Gastroesophageal sphincter (tissue), 4 donors: ENCODE measurements at regions not wholly inside any gene's neighbourhood (a gene's known extent, or its start where the extent isn't known, plus 50 kb on each side); places are given as distances from the start of the nearest gene placed in this dataset.
"Not testable (repeated sequence)": the region's sequence is repeated elsewhere in the genome, so short reads cannot be mapped to it uniquely, and the experiment has no call there.

Source experiments
- ATAC-seq: fragments of 150-250 bp; one replicate; pipeline ENCODE4 v1.9.1; 2016; ENCODE audit warnings: mild to moderate bottlenecking, moderate library complexity
- H3K27ac ChIP-seq, 4 donors: fragments of 200-600 bp; sonication (generic) in 3 of 4; 1 replicate in 3 of 4; 2 replicates in 1 of 4; pipeline ENCODE4 v1.5.1; 2016 to 2019
- H3K27me3 ChIP-seq: fragments of 200-600 bp; sonication (generic); one replicate; pipeline ENCODE4 v1.5.1; 2019
- H3K36me3 ChIP-seq, 2 donors: fragments of 200-600 bp; sonication (generic); one replicate each; pipeline ENCODE4 v1.5.1; 2019; ENCODE audit warnings: control low read depth in 1 of 2
- H3K4me1 ChIP-seq, 3 donors: fragments of 200-600 bp; sonication (generic); 1 replicate in 2 of 3; 2 replicates in 1 of 3; pipeline ENCODE4 v1.5.1; 2016 to 2019; ENCODE audit warnings: control low read depth in 2 of 3
- H3K4me3 ChIP-seq, 2 donors: fragments of 200-600 bp; sonication (generic); one replicate each; pipeline ENCODE4 v1.5.1; 2019; ENCODE audit warnings: mild to moderate bottlenecking in 1 of 2, moderate library complexity in 1 of 2
- H3K9me3 ChIP-seq, 3 donors: fragments of 200-600 bp; sonication (generic); one replicate each; pipeline ENCODE4 v1.5.1; 2017 to 2019; ENCODE audit warnings: control low read depth in 2 of 3
- EP300 ChIP-seq: sonication (generic); formaldehyde crosslinking; IDR thresholded peaks from one replicate; pipeline ENCODE4 v1.6.1; 2017; ENCODE audit warnings: antibody characterized with exemption, mild to moderate bottlenecking
- POLR2A ChIP-seq, 2 donors: fragments of 450-650 bp; IDR thresholded peaks; one replicate each; pipeline ENCODE4 v1.6.1; 2017; ENCODE audit warnings: antibody characterized with exemption in 2 of 2, mild to moderate bottlenecking in 2 of 2, moderate library complexity in 1 of 2
- POLR2AphosphoS5 ChIP-seq: sonication (generic); formaldehyde crosslinking; IDR thresholded peaks from one replicate; pipeline ENCODE4 v1.6.1; 2017; ENCODE audit warnings: antibody characterized with exemption
- WGBS, 2 donors: methylation state at CpG; one replicate each; pipeline ENCODE4 v1.1.5; 2018; ENCODE audit warnings: low coverage in 1 of 2; 5-methylcytosine and 5-hydroxymethylcytosine counted together
- TF ChIP-seq, protein P1 (sequence below), 4 experiments: fragments of 200-600 bp in 2 of 4; fragments of 450-650 bp in 2 of 4; sonication (generic) in 1 of 4; IDR thresholded peaks; one replicate each; pipeline ENCODE4 v1.5.1; 2017 to 2019; ENCODE audit warnings: antibody characterized with exemption in 4 of 4, mild to moderate bottlenecking in 2 of 4, moderate library complexity in 2 of 4

DNA sequence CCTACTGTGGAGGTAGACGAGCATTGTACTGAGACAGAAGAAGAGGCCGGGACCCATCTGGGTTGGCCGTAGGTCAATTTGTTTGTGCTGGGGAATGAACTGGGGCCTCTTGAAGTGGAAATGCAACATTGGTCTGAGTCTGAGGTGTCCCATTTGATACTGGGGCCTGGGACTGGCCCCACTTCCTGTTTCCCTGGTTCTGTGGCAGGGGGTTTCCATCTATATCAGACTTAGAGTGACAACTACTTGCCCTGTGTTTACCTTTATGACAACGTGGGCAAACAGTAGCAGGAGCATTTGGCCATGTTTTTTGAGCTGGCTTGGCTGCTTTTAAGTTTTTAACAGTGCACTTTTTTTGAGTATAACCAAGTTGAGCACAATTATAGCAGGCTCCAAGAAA, 146.1 kb upstream of the NLGN4Y start:
- H3K36me3 ChIP-seq = no peaks in the 10 kb centered on the region
- TF ChIP-seq POLR2A (IDR thresholded peaks at IDR 0.05) = no peak
- TF ChIP-seq EP300 = no peak
- TF ChIP-seq, protein P1, sequence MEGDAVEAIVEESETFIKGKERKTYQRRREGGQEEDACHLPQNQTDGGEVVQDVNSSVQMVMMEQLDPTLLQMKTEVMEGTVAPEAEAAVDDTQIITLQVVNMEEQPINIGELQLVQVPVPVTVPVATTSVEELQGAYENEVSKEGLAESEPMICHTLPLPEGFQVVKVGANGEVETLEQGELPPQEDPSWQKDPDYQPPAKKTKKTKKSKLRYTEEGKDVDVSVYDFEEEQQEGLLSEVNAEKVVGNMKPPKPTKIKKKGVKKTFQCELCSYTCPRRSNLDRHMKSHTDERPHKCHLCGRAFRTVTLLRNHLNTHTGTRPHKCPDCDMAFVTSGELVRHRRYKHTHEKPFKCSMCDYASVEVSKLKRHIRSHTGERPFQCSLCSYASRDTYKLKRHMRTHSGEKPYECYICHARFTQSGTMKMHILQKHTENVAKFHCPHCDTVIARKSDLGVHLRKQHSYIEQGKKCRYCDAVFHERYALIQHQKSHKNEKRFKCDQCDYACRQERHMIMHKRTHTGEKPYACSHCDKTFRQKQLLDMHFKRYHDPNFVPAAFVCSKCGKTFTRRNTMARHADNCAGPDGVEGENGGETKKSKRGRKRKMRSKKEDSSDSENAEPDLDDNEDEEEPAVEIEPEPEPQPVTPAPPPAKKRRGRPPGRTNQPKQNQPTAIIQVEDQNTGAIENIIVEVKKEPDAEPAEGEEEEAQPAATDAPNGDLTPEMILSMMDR (IDR thresholded peaks at IDR 0.05) = no peak
- TF ChIP-seq POLR2AphosphoS5 = no peak
- H3K27me3 ChIP-seq = no peaks in the 10 kb centered on the region
- no peak for ATAC-seq
- H3K4me1 ChIP-seq = no peaks in the 10 kb centered on the region
- no peaks in the 10 kb centered on the region for H3K9me3 ChIP-seq
- H3K4me3 ChIP-seq = no peak overlapping the region
- WGBS, 2 donors = 25% methylated on average over 1 of the region's 4 CpGs; no CpG with 5 or more reads in 1 of the 2 donors
- H3K27ac ChIP-seq = no peak overlapping the region

DNA sequence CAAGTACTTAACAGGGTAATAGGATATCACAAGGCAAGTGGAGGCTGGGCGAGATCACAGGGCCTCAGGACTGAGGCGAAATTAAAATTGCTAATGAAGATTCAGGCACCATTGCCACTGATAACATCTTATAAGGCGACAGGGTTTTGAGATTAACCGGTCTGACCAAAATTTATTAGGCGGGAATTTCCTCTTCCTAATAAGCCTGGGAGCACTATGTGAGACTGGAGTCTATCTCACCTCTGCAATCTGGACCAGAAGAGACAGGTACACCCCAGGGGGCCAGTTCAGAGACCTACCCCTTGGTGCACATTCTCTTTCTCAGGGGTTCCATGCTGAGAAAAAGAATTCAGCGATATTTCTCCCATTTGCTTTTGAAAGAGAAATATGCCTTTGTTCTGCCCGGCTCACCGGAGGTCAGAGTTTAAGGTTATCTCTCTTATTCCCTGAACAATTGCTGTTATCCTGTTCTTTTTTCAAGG, 113.7 kb upstream of the NLGN4Y start:
- not testable (repeated sequence) for H3K4me1 ChIP-seq, ATAC-seq, H3K27ac ChIP-seq, H3K36me3 ChIP-seq, H3K9me3 ChIP-seq, H3K4me3 ChIP-seq, H3K27me3 ChIP-seq
- WGBS, 2 donors = 59% methylated on average over 5 of the region's 8 CpGs; no CpG with 5 or more reads in 1 of the 2 donors

DNA sequence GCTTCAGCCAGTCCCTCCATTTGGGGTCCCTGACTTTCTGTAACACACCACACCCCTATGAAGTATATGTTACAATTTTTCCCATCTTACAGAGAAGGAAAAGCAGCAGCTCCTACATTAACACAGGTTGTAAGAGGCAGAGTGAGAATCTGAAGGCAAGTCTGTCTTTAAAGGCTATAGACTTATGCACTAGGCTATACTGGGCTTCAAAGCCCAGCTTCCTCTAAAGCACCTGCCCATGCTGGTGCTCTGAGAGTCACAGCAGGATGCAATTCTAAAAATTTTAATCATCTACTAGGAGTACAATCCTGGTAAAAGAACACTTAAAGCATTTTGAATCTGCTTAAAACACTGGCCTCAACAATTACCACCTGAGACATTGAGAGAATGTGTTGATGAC, 113.0 kb upstream of the NLGN4Y start:
- H3K36me3 ChIP-seq = no peaks in the 10 kb centered on the region
- H3K4me3 ChIP-seq = no peak overlapping the region
- H3K27ac ChIP-seq = no peak overlapping the region
- no peaks in the 10 kb centered on the region for H3K9me3 ChIP-seq
- no peak for TF ChIP-seq EP300
- TF ChIP-seq, protein P1 (IDR thresholded peaks at IDR 0.05) = no peak
- TF ChIP-seq POLR2A (IDR thresholded peaks at IDR 0.05) = no peak
- no peak for TF ChIP-seq POLR2AphosphoS5
- ATAC-seq = no peak
- H3K4me1 ChIP-seq = no peaks in the 10 kb centered on the region
- no peaks in the 10 kb centered on the region for H3K27me3 ChIP-seq

DNA sequence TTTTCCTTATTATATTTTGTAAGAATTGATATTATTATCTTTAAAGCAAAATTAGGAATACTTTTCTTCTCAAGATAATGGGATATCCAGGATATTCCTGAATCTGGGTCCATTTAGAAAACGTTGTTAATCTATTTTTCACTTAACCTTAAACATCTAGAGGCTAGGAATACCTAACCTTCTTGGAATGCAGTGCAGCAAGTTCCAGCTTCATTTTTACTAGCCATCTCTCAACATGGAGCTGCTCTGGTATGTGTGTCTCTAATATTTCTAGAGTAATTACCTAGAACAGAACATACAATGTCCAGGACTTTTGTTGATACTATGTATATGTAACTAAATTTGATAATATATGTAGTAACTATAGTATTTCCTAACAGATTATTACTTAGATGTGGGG, 87.8 kb upstream of the NLGN4Y start:
- H3K4me1 ChIP-seq = no peaks in the 10 kb centered on the region
- WGBS, 2 donors = 50% methylated on average over 1 of the region's 1 CpG; no CpG with 5 or more reads in 1 of the 2 donors
- H3K27me3 ChIP-seq = no peaks in the 10 kb centered on the region
- no peak overlapping the region for H3K4me3 ChIP-seq
- no peaks in the 10 kb centered on the region for H3K36me3 ChIP-seq
- no peak overlapping the region for H3K27ac ChIP-seq
- ATAC-seq = no peak
- TF ChIP-seq POLR2A (IDR thresholded peaks at IDR 0.05) (no peak), POLR2AphosphoS5 (no peak), EP300 (no peak)
- TF ChIP-seq, protein P1 (IDR thresholded peaks at IDR 0.05) = no peak
- no peaks in the 10 kb centered on the region for H3K9me3 ChIP-seq

DNA sequence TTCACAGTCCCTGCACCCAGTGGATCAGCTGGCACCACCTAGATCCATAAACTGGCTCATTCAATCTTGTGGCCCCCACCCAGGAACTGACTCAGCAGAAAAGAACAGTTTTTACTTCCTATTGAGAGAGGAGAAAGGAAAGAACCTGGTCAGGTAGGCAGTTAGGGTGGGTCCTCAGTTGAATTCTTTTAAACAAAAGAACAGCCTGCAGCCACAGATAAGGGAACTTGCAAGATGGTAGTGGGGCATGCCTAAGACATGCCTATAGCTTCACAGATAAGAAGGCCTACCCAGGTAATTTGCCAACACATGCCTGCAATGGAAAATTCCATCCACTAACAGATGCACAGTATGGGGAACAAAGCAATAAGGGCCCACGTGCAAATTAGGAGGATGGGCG, 86.7 kb upstream of the NLGN4Y start:
- Histone ChIP-seq H3K27ac (no peak overlapping the region), H3K9me3 (no peaks in the 10 kb centered on the region), H3K36me3 (no peaks in the 10 kb centered on the region), H3K4me1 (no peaks in the 10 kb centered on the region), H3K4me3 (no peak overlapping the region), H3K27me3 (no peaks in the 10 kb centered on the region)
- 100% methylated on average over 2 of the region's 2 CpGs; no CpG with 5 or more reads in 1 of the 2 donors for WGBS, 2 donors
- TF ChIP-seq EP300 (no peak), POLR2AphosphoS5 (no peak), POLR2A (IDR thresholded peaks at IDR 0.05) (no peak)
- TF ChIP-seq, protein P1 (IDR thresholded peaks at IDR 0.05) = no peak
- ATAC-seq = no peak

DNA sequence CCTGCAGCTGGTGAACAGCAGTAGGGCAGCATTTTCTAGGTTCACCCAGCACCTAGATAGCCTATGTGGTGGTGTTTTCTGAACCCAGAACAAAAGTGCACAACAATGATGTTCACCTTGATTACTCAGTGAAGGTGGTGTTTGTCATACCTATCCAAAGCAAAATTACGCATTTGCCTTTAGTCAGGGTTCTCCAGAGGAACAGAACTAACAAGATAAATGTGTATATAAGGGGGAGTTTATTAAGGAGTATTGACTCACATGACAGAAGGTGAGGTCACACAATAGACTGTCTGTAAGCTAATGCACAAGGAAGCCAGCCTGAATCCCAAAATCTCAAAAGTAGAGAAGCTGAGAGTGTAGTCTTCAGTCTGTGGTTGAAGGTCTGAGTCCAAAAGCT, 85.9 kb upstream of the NLGN4Y start:
- TF ChIP-seq POLR2AphosphoS5 (no peak), POLR2A (IDR thresholded peaks at IDR 0.05) (no peak), EP300 (no peak)
- TF ChIP-seq, protein P1 (IDR thresholded peaks at IDR 0.05) = no peak
- Histone ChIP-seq H3K27me3 (no peaks in the 10 kb centered on the region), H3K27ac (no peak overlapping the region), H3K9me3 (no peaks in the 10 kb centered on the region), H3K36me3 (no peaks in the 10 kb centered on the region), H3K4me3 (no peak overlapping the region), H3K4me1 (no peaks in the 10 kb centered on the region)
- ATAC-seq = no peak
- WGBS, 2 donors = no CpG with 5 or more reads among the region's 1 CpG
